SK-N-SH (cell line): ENCODE measurements at regions not wholly inside any gene's neighbourhood (a gene's known extent, or its start where the extent isn't known, plus 50 kb on each side); places are given as distances from the start of the nearest gene placed in this dataset.

ENCODE experiments used
- CTCF ChIA-PET: fragments of 300-600, 350-600 bp; formaldehyde crosslinking; extraction: SDS; loops from one replicate; lab custom pipeline; 2021; lab: Yijun Ruan, JAX
- POLR2A ChIA-PET: fragments of 350-600 bp; sonication (Branson Sonifier 250); formaldehyde crosslinking; extraction: SDS; loops from one replicate; lab custom pipeline; 2020; ENCODE audit warnings: antibody characterized with exemption, inconsistent platforms; lab: Yijun Ruan, JAX
- DNase-seq: peaks from one replicate; pipeline ENCODE4 v3.0.0; 2012
- H2AFZ ChIP-seq: fragments of 200-600 bp; sonication (generic); 2 replicates; pipeline ENCODE4 v1.8.1; 2016; ENCODE audit warnings: antibody characterized with exemption, mild to moderate bottlenecking, low read depth
- H3F3A ChIP-seq: fragments of 200-600 bp; sonication (generic); replicated peaks from 2 replicates; pipeline ENCODE3; 2016; ENCODE audit warnings: antibody characterized with exemption, mild to moderate bottlenecking; ENCODE audit not compliant: insufficient read depth
- H3K27ac ChIP-seq, 2 experiments: fragments of 200-500 bp in 1 of 2; fragments of 200-600 bp in 1 of 2; sonication (Bioruptor generic) in 1 of 2; sonication (generic), shearing (Covaris generic) in 1 of 2; 2 replicates each; pipeline versions ENCODE4 v1.5.1 to v1.6.1; 2014 to 2016; ENCODE audit warnings: low read depth in 2 of 2, inconsistent platforms in 1 of 2, low read length in 1 of 2, mild to moderate bottlenecking in 1 of 2, mixed read lengths in 1 of 2
- H3K27me3 ChIP-seq: fragments of 200-600 bp; sonication (generic), shearing (Covaris generic); 2 replicates; pipeline ENCODE4 v1.6.1; 2016; ENCODE audit warnings: mixed run types; ENCODE audit not compliant: insufficient read depth
- H3K36me3 ChIP-seq, 2 experiments: fragments of 200-500 bp in 1 of 2; fragments of 200-600 bp in 1 of 2; sonication (Bioruptor generic) in 1 of 2; sonication (generic) in 1 of 2; replicated peaks in 1 of 2; 2 replicates each; pipeline versions ENCODE3 to v1.5.1; 2014 to 2016; ENCODE audit warnings: low read length in 1 of 2, mild to moderate bottlenecking in 1 of 2; ENCODE audit not compliant: insufficient read depth in 2 of 2, control insufficient read depth in 1 of 2
- H3K4me1 ChIP-seq, 2 experiments: fragments of 200-500 bp in 1 of 2; fragments of 200-600 bp in 1 of 2; sonication (Bioruptor generic) in 1 of 2; sonication (generic), shearing (Covaris generic) in 1 of 2; 2 replicates each; pipeline versions ENCODE4 v1.5.1 to v1.6.1; 2014 to 2016; ENCODE audit warnings: low read depth in 1 of 2, low read length in 1 of 2, mixed run types in 1 of 2; ENCODE audit not compliant: insufficient read depth in 2 of 2, control insufficient read depth in 1 of 2
- H3K4me2 ChIP-seq: fragments of 200-600 bp; sonication (generic), shearing (Covaris generic); 2 replicates; pipeline ENCODE4 v1.6.1; 2017; ENCODE audit warnings: mixed run types
- H3K4me3 ChIP-seq, 2 experiments: fragments of 200-500 bp in 1 of 2; fragments of 200-600 bp in 1 of 2; sonication (Bioruptor generic) in 1 of 2; sonication (generic), shearing (Covaris generic) in 1 of 2; 2 replicates each; pipeline versions ENCODE4 v1.5.1 to v1.8.1; 2014 to 2016; ENCODE audit warnings: low read depth in 2 of 2, inconsistent platforms in 1 of 2, low read length in 1 of 2, mild to moderate bottlenecking in 1 of 2, mixed read lengths in 1 of 2, moderate library complexity in 1 of 2
- H3K79me2 ChIP-seq: fragments of 200-600 bp; sonication (generic); 2 replicates; pipeline ENCODE4 v1.8.1; 2017; ENCODE audit warnings: mild to moderate bottlenecking; ENCODE audit not compliant: insufficient read depth
- H3K9ac ChIP-seq: fragments of 200-600 bp; sonication (generic); 2 replicates; pipeline ENCODE4 v1.6.1; 2017; ENCODE audit warnings: mixed run types
- H3K9me2 ChIP-seq: fragments of 200-600 bp; sonication (generic); 2 replicates; pipeline ENCODE4 v1.6.1; 2017; ENCODE audit warnings: mixed run types
- H3K9me3 ChIP-seq: fragments of 200-600 bp; sonication (generic); 2 replicates; pipeline ENCODE4 v1.6.1; 2017; ENCODE audit warnings: mixed run types, mild to moderate bottlenecking, moderate library complexity
- H4K20me1 ChIP-seq: fragments of 200-600 bp; sonication (generic); 2 replicates; pipeline ENCODE4 v1.6.1; 2017; ENCODE audit warnings: mild to moderate bottlenecking, mixed run types; ENCODE audit not compliant: insufficient read depth
- ELF1 ChIP-seq: IDR thresholded peaks from 2 replicates; pipeline ENCODE4 v1.4.0; 2012
- EP300 ChIP-seq, 2 experiments: IDR thresholded peaks; 2 replicates each; pipeline versions ENCODE4 v1.4.0 to v1.6.1; 2012; ENCODE audit warnings: borderline replicate concordance in 1 of 2, low read depth in 1 of 2, low read length in 1 of 2
- FOSL2 ChIP-seq: IDR thresholded peaks from 2 replicates; pipeline ENCODE4 v1.4.0; 2012; ENCODE audit warnings: low read depth, mild to moderate bottlenecking, moderate library complexity, borderline replicate concordance
- FOXJ3 ChIP-seq: sonication (generic); formaldehyde crosslinking; IDR thresholded peaks from 2 replicates; pipeline ENCODE4 v1.5.1; 2020; ENCODE audit warnings: mild to moderate bottlenecking, missing genetic modification reagents
- GATA2 ChIP-seq: sonication (generic); formaldehyde crosslinking; IDR thresholded peaks from 2 replicates; pipeline ENCODE4 v1.5.0; 2020; ENCODE audit warnings: mild to moderate bottlenecking, missing genetic modification reagents
- MXI1 ChIP-seq: IDR thresholded peaks from 2 replicates; pipeline ENCODE4 v1.6.1; 2012; ENCODE audit warnings: mild to moderate bottlenecking, low read depth, low read length, improper control_type of control experiment
- NRF1 ChIP-seq: IDR thresholded peaks from 2 replicates; pipeline ENCODE4 v1.6.1; 2012; ENCODE audit warnings: low read depth, mild to moderate bottlenecking, low read length
- POLR2AphosphoS5 ChIP-seq: IDR thresholded peaks from 2 replicates; pipeline ENCODE4 v1.6.1; 2012; ENCODE audit warnings: low read depth, low read length
- RAD21 ChIP-seq: IDR thresholded peaks from 2 replicates; pipeline ENCODE4 v1.6.1; 2012; ENCODE audit warnings: mild to moderate bottlenecking, low read length
- RFX5 ChIP-seq: IDR thresholded peaks from 2 replicates; pipeline ENCODE4 v1.6.1; 2012; ENCODE audit warnings: mild to moderate bottlenecking, improper control_type of control experiment, low read length
- SIN3A ChIP-seq: IDR thresholded peaks from 2 replicates; pipeline ENCODE4 v1.6.1; 2012; ENCODE audit warnings: low read depth, mild to moderate bottlenecking, low read length, moderate library complexity, borderline replicate concordance
- TAF1 ChIP-seq: IDR thresholded peaks from 2 replicates; pipeline ENCODE4 v1.6.1; 2012; ENCODE audit warnings: low read depth, mild to moderate bottlenecking, low read length, moderate library complexity, borderline replicate concordance
- TEAD4 ChIP-seq: IDR thresholded peaks from 2 replicates; pipeline ENCODE4 v1.4.0; 2012; ENCODE audit warnings: mild to moderate bottlenecking, borderline replicate concordance; ENCODE audit not compliant: insufficient read depth
- WGBS: methylation state at CpG from one replicate; pipeline ENCODE4 v1.1.6; 2017; ENCODE audit warnings: low lambda C conversion rate; 5-methylcytosine and 5-hydroxymethylcytosine counted together
- TF ChIP-seq, protein P1 (sequence below): fragments of 150-350 bp; IDR thresholded peaks from 2 replicates; pipeline ENCODE4 v1.6.1; 2017; ENCODE audit warnings: antibody characterized with exemption, low read length, low read depth, borderline replicate concordance
- TF ChIP-seq, protein P2 (sequence below): IDR thresholded peaks from 2 replicates; pipeline ENCODE4 v1.4.0; 2012; ENCODE audit warnings: low read depth, borderline replicate concordance
- TF ChIP-seq, protein P3 (sequence below): fragments of 200-600 bp; sonication (generic); IDR thresholded peaks from 2 replicates; pipeline ENCODE4 v1.6.1; 2017; ENCODE audit warnings: antibody characterized with exemption, mild to moderate bottlenecking, moderate library complexity
- TF ChIP-seq, protein P4 (sequence below): IDR thresholded peaks from 2 replicates; pipeline ENCODE4 v1.6.1; 2012; ENCODE audit warnings: mild to moderate bottlenecking, low read depth, low read length, moderate library complexity

DNA sequence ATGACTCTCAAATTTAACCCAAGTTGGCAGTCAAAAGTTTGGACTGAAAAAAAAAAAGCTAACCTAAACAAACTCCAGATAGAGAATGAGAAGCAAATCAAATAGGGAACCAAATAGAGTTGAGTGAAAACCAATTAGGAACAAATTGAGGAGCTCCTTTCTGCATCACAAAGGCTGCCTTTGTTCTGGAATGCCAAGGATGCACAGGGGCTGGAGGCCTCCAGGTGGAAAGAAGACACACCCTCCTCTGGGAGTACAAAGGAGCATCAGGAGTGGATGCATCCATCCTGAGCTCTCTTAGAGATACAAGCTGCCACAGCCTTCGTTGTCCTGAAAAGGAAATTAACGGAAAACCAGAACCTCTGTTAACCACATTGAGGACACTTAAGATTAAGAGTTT lies 73.3 kb downstream of the MRGPRX1 start:
- Histone ChIP-seq H2AFZ (no peak overlapping the region), H3K9ac (no peak overlapping the region), H3K4me2 (no peak overlapping the region), H3F3A (no peaks in the 10 kb centered on the region), H3K9me2 (no peaks in the 10 kb centered on the region), H4K20me1 (no peaks in the 10 kb centered on the region), H3K4me3 (no peak overlapping the region), H3K9me3 (no peaks in the 10 kb centered on the region), H3K4me1 (no peaks in the 10 kb centered on the region), H3K27ac (no peak overlapping the region), H3K79me2 (no peaks in the 10 kb centered on the region), H3K36me3 (no peaks in the 10 kb centered on the region), H3K27me3 (no peaks in the 10 kb centered on the region)
- POLR2A ChIA-PET: no interaction called here
- WGBS: 36% methylated on average over 2 of the region's 2 CpGs
- CTCF ChIA-PET: interaction anchor here (1.0 to 3.2 kb wide), 2 partner anchors 13 to 21 kb away, joined by 4 to 12 read pairs; no protein-coding TSS in a partner anchor
- TF ChIP-seq ELF1: no peak
- TF ChIP-seq, protein P1, sequence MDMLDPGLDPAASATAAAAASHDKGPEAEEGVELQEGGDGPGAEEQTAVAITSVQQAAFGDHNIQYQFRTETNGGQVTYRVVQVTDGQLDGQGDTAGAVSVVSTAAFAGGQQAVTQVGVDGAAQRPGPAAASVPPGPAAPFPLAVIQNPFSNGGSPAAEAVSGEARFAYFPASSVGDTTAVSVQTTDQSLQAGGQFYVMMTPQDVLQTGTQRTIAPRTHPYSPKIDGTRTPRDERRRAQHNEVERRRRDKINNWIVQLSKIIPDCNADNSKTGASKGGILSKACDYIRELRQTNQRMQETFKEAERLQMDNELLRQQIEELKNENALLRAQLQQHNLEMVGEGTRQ: no peak
- TF ChIP-seq RFX5: no peak
- no peak for TF ChIP-seq GATA2
- TF ChIP-seq, protein P2, sequence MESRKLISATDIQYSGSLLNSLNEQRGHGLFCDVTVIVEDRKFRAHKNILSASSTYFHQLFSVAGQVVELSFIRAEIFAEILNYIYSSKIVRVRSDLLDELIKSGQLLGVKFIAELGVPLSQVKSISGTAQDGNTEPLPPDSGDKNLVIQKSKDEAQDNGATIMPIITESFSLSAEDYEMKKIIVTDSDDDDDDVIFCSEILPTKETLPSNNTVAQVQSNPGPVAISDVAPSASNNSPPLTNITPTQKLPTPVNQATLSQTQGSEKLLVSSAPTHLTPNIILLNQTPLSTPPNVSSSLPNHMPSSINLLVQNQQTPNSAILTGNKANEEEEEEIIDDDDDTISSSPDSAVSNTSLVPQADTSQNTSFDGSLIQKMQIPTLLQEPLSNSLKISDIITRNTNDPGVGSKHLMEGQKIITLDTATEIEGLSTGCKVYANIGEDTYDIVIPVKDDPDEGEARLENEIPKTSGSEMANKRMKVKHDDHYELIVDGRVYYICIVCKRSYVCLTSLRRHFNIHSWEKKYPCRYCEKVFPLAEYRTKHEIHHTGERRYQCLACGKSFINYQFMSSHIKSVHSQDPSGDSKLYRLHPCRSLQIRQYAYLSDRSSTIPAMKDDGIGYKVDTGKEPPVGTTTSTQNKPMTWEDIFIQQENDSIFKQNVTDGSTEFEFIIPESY: no peak
- no peak for TF ChIP-seq POLR2AphosphoS5
- no peak for TF ChIP-seq TEAD4
- no peak for TF ChIP-seq SIN3A
- TF ChIP-seq, protein P3, sequence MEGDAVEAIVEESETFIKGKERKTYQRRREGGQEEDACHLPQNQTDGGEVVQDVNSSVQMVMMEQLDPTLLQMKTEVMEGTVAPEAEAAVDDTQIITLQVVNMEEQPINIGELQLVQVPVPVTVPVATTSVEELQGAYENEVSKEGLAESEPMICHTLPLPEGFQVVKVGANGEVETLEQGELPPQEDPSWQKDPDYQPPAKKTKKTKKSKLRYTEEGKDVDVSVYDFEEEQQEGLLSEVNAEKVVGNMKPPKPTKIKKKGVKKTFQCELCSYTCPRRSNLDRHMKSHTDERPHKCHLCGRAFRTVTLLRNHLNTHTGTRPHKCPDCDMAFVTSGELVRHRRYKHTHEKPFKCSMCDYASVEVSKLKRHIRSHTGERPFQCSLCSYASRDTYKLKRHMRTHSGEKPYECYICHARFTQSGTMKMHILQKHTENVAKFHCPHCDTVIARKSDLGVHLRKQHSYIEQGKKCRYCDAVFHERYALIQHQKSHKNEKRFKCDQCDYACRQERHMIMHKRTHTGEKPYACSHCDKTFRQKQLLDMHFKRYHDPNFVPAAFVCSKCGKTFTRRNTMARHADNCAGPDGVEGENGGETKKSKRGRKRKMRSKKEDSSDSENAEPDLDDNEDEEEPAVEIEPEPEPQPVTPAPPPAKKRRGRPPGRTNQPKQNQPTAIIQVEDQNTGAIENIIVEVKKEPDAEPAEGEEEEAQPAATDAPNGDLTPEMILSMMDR: no peak
- no peak for TF ChIP-seq RAD21
- no peak for DNase-seq

DNA sequence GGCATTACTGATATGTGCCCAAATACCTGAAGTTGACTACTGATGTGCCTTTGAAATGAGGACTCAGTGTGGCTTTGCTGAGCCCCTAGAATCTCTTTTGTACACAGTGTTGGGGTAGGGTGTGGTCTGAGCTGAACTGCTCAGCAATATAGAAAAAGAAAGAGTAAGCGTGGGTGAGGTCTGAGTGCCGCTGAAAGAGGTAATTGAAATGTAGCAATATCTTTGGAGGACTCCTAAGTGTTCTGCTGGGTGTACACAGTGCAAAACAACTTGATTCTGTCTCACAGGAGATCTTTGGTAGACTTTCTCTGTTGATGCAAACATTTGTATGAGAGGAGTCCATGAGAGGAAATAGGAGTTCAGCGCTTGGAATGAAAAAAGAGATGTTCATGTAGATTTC lies 73.7 kb upstream of the PTPN5 start:
- no peak for DNase-seq
- no peaks in the 10 kb centered on the region for H3K36me3 ChIP-seq
- H3K9me3 ChIP-seq: no peaks in the 10 kb centered on the region
- no peaks in the 10 kb centered on the region for H3K27me3 ChIP-seq
- no peak overlapping the region for H3K4me2 ChIP-seq
- no peak overlapping the region for H3K9ac ChIP-seq
- H3K4me3 ChIP-seq: no peak overlapping the region
- POLR2A ChIA-PET: no interaction called here
- TF ChIP-seq MXI1: no peak
- no peak for TF ChIP-seq TAF1
- TF ChIP-seq, protein P4, sequence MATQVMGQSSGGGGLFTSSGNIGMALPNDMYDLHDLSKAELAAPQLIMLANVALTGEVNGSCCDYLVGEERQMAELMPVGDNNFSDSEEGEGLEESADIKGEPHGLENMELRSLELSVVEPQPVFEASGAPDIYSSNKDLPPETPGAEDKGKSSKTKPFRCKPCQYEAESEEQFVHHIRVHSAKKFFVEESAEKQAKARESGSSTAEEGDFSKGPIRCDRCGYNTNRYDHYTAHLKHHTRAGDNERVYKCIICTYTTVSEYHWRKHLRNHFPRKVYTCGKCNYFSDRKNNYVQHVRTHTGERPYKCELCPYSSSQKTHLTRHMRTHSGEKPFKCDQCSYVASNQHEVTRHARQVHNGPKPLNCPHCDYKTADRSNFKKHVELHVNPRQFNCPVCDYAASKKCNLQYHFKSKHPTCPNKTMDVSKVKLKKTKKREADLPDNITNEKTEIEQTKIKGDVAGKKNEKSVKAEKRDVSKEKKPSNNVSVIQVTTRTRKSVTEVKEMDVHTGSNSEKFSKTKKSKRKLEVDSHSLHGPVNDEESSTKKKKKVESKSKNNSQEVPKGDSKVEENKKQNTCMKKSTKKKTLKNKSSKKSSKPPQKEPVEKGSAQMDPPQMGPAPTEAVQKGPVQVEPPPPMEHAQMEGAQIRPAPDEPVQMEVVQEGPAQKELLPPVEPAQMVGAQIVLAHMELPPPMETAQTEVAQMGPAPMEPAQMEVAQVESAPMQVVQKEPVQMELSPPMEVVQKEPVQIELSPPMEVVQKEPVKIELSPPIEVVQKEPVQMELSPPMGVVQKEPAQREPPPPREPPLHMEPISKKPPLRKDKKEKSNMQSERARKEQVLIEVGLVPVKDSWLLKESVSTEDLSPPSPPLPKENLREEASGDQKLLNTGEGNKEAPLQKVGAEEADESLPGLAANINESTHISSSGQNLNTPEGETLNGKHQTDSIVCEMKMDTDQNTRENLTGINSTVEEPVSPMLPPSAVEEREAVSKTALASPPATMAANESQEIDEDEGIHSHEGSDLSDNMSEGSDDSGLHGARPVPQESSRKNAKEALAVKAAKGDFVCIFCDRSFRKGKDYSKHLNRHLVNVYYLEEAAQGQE: no peak
- TF ChIP-seq NRF1: no peak
- no peak for TF ChIP-seq EP300 (IDR thresholded peaks at IDR 0.05; ENCODE audit: borderline replicate concordance in 1 of 2, low read depth in 1 of 2, low read length in 1 of 2)
- no peak for TF ChIP-seq FOXJ3 (CRISPR knock-in tag)
- TF ChIP-seq SIN3A: no peak
- TF ChIP-seq FOSL2: no peak
- no peak overlapping the region for H2AFZ ChIP-seq
- CTCF ChIA-PET: interaction anchor here (1.4 to 3.2 kb wide), 2 partner anchors 12 to 20 kb away, joined by 5 to 12 read pairs; no protein-coding TSS in a partner anchor
- no peaks in the 10 kb centered on the region for H4K20me1 ChIP-seq
- H3F3A ChIP-seq: no peaks in the 10 kb centered on the region
- H3K4me1 ChIP-seq: no peaks in the 10 kb centered on the region
- H3K27ac ChIP-seq: no peak overlapping the region
- H3K79me2 ChIP-seq: no peaks in the 10 kb centered on the region
- H3K9me2 ChIP-seq: no peaks in the 10 kb centered on the region
- WGBS: 24% methylated on average over 3 of the region's 3 CpGs
